HPDE6-E6E7 (cell line): ENCODE measurements at regions not wholly inside any gene's neighbourhood (a gene's known extent, or its start where the extent isn't known, plus 50 kb on each side); places are given as distances from the start of the nearest gene placed in this dataset.
A peak's percentile ranks its signal among the peaks of the same experiment; 100 is the strongest.

ENCODE experiments used
- DNase-seq: peaks from one replicate; pipeline ENCODE4 v3.0.0; 2011; ENCODE audit warnings: missing footprints; ENCODE audit errors: extremely low spot score

DNA sequence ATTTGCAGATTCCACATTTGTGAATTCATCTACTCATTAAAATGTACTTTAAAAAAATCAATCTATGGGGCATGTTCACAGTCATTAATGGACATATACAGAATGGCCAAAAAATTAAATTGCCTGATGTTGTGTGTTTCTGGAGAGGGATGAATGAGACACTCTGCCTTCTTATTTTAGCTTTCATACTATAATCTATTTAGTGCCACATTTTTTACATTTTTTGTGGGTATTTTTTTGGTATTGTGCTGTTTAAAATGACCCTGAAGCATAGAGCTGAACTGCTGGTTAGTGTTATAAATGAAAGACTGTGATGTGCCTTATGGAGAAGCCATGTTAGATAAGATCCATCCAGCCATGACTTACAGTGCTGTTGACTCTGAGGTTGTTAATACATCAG, 961.8 kb upstream of the LRRN3 start:
- no peak for DNase-seq

DNA sequence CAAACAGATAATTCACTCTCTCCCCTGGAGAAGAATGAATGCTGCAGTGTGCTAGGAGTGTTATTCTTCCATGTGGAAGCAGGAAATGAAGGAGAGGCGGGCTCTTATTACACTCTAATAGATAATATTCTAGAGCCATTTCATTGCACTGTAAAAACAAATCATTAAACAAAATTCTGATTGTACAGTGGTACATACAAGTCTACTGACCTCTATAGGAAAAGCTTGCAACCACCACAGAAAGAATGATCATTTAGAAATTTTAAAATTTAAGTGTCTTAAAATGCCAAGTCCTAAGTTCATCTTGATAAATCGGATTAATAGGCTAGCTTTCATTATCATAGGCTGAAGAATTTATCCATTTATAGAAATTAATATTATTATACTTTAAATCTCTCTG, 960.3 kb upstream of the LRRN3 start:
- no peak for DNase-seq

DNA sequence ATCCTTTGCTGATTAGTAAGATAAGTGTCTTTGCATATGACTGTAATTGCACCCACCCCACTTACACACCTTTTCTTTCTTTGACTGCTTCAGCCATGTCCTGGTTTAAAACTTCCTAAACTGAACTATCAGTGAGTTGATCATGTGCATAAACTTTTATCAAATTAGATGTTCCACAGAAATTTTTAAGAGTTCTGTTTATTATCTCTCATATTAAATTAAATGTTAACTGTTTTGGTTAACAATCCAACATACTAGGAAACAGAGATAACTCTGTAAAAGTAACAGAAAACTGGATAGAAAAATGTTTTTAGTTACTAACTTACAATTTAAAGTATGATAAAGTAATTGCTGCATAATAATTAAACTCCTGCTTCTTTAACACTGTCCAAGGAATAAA, 959.6 kb upstream of the LRRN3 start:
- no peak for DNase-seq

GRCh38 chr7:110139056-110139455, 951.9 kb upstream of the LRRN3 start:
- DNase-seq = no peak

DNA sequence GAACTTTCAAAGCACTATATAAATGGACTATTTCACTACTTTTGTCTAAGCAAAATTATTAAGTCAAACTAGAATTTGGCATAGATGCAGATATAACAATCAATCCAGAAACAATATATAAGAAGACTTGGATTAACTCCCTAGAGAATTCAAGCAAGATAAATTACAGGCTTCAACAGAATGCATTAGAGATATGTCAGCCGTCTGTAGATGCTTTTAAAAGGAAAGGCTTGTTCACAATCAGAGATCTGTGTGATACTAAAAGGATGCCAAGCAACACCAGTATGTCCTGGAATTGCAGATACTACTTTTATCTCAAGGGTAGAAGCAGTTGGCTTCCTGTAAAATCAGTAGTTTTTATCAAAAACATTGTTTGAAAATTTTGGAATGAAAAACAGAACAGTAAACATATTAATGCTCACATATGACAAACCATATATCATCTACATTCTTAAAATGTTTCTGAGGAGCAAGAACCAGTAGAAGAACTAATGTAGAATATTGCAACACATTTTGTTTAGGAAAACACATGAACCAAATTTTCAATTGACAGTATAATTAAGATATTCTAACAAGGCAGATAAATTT, 947.9 kb upstream of the LRRN3 start:
- no peak for DNase-seq

- no peak for DNase-seq
Measured at GRCh38 chr7:110144599-110144998, 946.3 kb upstream of the LRRN3 start.

- no peak for DNase-seq
Measured at GRCh38 chr7:110148054-110148453, 942.9 kb upstream of the LRRN3 start.

GRCh38 chr7:110153222-110153621, 937.7 kb upstream of the LRRN3 start:
- no peak for DNase-seq

DNA sequence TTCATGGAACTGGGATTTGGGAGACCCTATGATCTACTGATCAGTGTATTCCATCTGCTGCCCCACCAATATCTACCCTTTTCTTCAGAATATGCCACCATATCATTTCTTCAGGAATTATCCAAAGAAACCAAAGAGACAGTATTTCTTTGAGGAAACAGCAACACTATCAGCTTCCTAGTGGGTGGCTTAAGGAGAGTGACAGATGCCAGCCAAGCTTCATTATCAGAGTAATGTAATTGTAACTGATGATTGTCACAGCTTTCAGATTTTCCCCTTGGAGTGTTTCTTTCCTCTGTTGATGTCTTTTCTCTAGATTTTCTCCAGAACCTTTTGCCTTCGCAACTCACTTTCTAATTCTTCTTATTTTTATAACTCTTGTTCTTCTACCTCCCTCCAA, 934.4 kb upstream of the LRRN3 start:
- no peak for DNase-seq

- no peak for DNase-seq
Measured at GRCh38 chr7:110157631-110158362, 933.1 kb upstream of the LRRN3 start.

DNA sequence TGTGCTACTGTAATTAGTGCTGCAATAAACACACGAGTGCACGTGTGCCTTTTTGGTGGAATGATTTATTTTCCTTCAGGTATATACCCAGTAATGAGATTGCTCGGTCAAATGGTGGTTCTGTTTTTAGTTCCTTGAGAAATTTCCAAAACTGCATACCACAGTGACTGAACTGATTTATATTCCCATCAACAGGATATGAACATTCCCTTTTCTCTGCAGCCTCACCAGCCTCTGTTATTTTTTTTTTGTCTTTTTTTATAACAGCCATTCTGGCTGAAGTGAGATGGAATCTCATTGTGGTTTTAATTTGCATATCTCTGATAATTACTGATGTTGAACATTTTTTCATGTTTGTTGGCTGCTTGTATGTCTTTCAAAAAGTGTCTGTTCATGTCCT, 922.9 kb upstream of the LRRN3 start:
- DNase-seq = no peak

DNA sequence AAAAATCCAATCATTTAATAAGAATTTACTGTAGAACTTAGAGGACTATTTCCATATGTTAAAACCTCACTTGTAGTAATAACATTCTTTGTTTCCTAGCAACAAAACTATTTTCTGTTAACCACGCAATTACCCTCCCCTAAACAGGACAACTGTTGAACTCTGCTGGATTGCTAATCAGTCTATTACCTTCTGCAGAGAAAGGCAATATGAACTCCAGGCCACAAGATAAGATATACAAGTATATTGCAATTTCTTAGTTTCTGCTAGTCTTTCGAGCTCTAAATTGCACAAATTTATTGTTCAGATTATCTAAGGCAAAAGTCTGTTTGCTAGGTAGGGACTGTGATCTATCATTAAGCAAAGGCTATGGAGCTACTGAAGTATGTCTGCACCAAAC, 920.1 kb upstream of the LRRN3 start:
- DNase-seq = no peak

DNA sequence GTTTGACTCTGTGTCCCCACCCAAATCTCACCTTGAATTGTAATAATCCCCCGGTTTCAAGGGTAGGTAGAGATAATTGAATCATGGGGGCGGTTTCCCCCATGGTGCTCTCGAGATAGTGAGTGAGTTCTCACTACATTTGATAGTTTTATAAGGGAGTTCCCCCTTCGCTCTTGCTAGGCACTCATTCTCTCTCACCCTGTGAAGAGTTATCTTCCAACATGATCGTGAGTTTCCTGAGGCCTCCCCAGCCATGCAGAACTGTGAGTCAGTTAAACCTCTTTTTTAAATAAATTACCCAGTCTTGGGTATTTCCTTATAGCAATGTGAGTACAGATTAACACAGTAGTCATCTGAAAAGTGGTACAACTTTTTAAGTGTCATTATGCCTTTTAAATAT, 913.5 kb upstream of the LRRN3 start:
- DNase-seq = no peak

GRCh38 chr7:110179037-110179436, 911.9 kb upstream of the LRRN3 start:
- DNase-seq = no peak

- no peak for DNase-seq
Measured at GRCh38 chr7:110181768-110182167, 909.2 kb upstream of the LRRN3 start.

GRCh38 chr7:110186334-110186733, 904.6 kb upstream of the LRRN3 start:
- no peak for DNase-seq

DNA sequence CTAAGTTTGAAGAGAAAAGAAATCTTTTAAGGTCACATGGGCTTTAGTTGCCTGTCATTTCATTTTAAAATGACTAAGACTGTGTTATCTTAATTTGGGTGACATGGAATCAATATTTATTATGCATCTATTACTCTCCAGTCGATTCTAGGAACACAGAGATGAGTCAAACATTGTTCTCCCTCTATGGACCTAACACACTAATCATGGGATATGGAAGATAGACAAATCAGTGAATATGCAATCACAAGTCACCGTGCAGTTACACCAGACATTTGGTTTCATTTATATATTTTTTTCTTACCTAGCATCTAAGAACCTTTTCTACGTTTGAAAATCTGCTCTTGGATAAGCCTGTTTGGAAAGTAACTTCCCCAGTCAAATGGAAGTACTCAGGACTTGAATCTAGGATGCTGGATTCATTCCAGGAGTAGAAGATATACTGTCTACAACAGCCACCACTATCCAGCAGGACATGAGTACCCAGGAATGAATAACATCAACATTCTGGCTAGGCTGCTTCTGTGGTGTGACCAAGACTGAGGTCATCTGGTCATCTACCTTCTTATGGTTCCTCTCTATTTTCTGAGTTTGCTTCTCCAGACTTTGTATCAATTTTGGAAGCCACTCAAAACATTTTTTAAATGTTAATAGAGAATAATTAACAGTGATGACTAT, 902.9 kb upstream of the LRRN3 start:
- DNase-seq = no peak

DNA sequence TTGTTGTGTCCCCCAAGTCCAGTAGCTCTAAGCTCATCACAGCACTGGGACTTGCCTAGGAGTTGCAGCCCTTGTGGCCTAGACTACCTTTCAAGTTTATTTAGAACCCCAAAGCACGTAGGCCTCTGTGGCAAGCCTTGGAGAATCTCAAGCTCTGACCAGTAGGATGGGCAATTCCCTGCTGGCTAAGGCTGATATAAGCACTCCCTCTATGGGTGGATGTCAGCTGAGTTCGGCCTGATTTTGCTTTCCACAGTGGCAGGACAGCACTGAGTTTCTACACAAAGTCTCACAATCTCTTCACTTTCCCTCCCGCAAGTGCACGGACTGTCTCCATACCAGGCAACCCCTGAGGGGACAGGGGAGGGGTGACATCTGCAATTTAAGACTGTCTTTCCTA, 886.4 kb upstream of the LRRN3 start:
- DNase-seq = peak; percentile 9

DNA sequence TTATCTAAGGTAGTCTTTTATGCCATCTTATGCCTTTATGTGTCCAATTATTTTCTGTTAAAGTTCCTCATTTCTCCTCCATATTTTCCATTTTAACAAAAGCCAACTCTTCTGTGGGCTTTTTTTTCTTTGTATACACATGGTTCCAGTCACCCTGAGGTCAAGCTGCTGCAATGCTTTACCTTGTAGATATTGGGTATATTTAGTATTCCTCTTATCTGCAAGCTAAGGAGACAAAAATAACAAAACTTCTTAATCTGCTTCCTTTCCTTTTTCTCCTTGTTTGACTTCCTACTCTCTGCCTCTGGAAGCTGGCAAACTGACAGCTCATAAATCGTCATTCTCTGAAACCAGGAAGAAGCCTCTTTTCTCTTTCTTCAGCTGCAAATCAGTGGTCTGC, 885.0 kb upstream of the LRRN3 start:
- DNase-seq = no peak

DNA sequence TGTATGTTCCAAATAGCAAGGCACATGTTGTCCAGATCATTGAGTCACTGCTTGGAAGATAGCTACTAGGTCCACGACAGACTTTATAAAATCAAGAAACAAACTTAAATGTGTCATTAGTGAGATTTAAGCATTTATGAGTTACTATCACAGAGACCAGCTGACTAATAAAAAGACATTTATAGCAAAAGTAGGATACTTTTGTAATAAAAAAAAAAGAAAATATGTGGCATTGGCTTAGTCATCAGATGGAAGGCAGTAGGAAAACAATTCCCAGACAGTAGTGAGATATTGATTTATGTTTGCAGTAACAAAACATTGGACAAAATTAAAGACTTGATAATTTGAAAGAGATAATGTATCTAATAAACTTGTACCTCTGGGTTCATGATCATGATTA, 881.0 kb upstream of the LRRN3 start:
- no peak for DNase-seq

- no peak for DNase-seq
Measured at GRCh38 chr7:110210941-110211608, 879.9 kb upstream of the LRRN3 start.

DNA sequence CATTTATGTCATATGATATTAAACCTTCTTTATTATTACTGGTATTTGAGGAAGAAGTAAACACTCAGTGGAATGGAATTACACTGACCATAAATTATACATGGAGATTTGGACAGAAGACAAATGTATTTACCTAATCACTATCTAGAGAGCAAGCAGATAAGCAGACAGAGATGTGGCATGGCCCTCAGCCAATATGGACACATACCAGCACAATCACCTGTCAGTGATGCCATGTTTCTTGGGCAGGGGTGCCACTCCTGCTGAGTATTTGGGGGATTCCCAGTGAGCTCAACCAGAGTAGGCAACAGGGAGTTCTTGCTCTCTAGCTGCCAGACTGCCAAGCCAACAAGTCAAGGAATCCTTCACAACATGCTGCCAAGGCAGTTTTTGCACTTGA, 866.3 kb upstream of the LRRN3 start:
- DNase-seq = no peak

DNA sequence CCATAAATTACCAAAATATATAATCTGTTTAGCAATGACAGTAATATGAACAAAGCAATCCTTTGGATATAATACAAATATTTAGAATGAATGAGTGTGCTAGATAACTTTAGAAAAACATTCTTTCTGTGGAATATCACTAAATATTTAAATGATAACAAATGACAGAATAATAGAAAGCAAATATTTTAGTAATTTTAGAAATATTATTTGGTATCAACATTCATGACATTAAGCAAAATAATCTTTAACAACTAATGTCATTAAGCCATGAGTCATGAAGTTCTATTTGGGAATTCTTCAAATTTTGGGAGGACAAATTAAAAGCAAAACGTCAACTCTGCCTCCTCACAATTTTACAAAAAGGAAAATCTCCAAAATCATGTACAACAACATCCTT, 844.8 kb upstream of the LRRN3 start:
- DNase-seq = no peak
